ENCODE measurements at regions not wholly inside any gene's neighbourhood (a gene's known extent, or its start where the extent isn't known, plus 50 kb on each side); places are given as distances from the start of the nearest gene placed in this dataset.

DNA sequence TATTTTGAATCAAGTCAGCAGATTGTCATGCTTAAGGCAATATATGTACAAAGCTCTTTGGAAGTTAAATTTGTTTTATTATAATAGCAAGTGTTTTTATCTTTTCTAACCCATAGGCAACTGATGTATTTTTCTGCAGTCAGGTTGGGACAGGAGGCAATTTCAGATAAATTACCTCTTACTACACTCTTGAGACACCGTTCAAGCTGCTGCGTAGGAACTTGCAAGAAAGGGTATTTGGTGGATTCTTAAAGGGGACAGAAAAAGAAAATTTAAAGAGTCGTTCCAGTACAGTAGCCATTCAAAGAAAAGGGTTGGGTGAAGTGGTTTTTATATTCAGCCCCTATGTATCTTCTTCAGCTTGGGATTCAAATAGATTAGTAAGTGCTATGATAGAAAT lies 112.4 kb upstream of the APC start:
- no CpG with 5 or more reads among the region's 3 CpGs for WGBS (ENCODE audit: insufficient coverage, insufficient read length)
- Histone ChIP-seq H3K27ac (ENCODE audit: low read length) (no peak overlapping the region), H3K36me3 (ENCODE audit: control insufficient read depth, insufficient read depth, low read length) (no peaks in the 10 kb centered on the region), H3K4me3 (ENCODE audit: low read length) (no peak overlapping the region), H3K9me3 (ENCODE audit: control insufficient read depth, insufficient read depth, low read length) (no peaks in the 10 kb centered on the region), H3K27me3 (ENCODE audit: control insufficient read depth, insufficient read depth, low read length) (no peaks in the 10 kb centered on the region), H3K4me1 (ENCODE audit: control insufficient read depth, insufficient read depth, low read length) (no peaks in the 10 kb centered on the region)
- no peak for DNase-seq (ENCODE audit: low read depth, low spot score)

DNA sequence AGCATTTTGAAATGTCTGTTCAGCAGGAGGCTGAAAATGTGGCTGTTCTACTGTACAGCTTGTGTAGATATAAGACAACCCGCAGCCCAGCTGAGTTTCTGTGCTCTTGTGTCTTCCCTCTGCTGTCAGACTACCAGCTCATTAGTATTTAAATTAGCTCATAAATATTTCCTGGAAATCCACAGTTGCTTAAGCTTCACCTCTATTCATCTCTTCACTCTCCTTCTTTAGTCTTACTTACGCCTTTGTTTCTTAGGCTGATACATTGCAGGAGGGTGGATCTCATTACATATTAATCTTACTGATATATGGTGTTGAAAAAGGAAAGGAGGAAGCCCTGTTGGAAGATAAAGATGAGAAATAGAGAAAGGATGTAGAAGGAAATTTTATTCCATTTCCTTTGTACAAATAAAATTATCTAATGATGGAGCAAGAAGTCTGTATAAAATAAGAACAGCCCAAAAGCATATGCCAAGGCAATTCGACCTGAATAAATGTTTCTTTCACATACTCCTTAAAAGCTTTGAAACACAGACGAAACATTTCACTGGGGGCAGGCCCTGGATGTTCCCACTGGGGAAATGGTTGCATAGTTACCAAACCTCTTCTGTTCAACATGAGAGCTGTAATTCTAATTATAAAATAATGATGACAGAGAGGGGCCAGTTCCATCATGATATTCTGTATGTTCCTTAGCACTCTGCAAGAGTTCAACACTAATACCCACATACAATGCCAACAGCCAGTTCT lies 111.8 kb upstream of the APC start:
- Histone ChIP-seq H3K27me3 (ENCODE audit: control insufficient read depth, insufficient read depth, low read length) (no peaks in the 10 kb centered on the region), H3K9me3 (ENCODE audit: control insufficient read depth, insufficient read depth, low read length) (no peaks in the 10 kb centered on the region), H3K27ac (ENCODE audit: low read length) (no peak overlapping the region), H3K4me1 (ENCODE audit: control insufficient read depth, insufficient read depth, low read length) (no peaks in the 10 kb centered on the region), H3K36me3 (ENCODE audit: control insufficient read depth, insufficient read depth, low read length) (no peaks in the 10 kb centered on the region), H3K4me3 (ENCODE audit: low read length) (no peak overlapping the region)
- WGBS (ENCODE audit: insufficient coverage, insufficient read length) = no CpG with 5 or more reads among the region's 4 CpGs
- DNase-seq (ENCODE audit: low read depth, low spot score) = no peak

DNA sequence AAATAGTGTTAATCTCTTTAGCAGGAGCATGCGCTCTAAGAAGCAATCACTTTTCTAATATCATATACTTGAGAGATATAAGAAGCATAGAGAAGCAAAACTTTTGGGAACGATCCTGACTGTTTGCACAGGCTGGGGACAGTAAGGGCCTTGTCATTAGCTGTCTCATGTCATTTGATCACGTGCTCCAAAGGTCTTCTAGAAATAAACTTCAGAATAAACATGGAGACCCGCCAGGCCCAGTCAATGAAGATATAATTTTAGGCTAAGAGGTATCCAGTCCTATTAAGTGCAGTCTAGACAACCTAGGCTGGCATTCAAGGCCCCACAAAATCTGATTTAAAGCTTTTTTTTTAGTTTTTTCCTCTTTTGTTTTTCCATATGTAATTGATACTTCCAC lies 111.0 kb upstream of the APC start:
- Histone ChIP-seq H3K27ac (ENCODE audit: low read length) (no peak overlapping the region), H3K36me3 (ENCODE audit: control insufficient read depth, insufficient read depth, low read length) (no peaks in the 10 kb centered on the region), H3K9me3 (ENCODE audit: control insufficient read depth, insufficient read depth, low read length) (no peaks in the 10 kb centered on the region), H3K27me3 (ENCODE audit: control insufficient read depth, insufficient read depth, low read length) (no peaks in the 10 kb centered on the region), H3K4me3 (ENCODE audit: low read length) (no peak overlapping the region), H3K4me1 (ENCODE audit: control insufficient read depth, insufficient read depth, low read length) (no peaks in the 10 kb centered on the region)
- WGBS (ENCODE audit: insufficient coverage, insufficient read length) = no CpG with 5 or more reads among the region's 4 CpGs
- DNase-seq (ENCODE audit: low read depth, low spot score) = no peak

DNA sequence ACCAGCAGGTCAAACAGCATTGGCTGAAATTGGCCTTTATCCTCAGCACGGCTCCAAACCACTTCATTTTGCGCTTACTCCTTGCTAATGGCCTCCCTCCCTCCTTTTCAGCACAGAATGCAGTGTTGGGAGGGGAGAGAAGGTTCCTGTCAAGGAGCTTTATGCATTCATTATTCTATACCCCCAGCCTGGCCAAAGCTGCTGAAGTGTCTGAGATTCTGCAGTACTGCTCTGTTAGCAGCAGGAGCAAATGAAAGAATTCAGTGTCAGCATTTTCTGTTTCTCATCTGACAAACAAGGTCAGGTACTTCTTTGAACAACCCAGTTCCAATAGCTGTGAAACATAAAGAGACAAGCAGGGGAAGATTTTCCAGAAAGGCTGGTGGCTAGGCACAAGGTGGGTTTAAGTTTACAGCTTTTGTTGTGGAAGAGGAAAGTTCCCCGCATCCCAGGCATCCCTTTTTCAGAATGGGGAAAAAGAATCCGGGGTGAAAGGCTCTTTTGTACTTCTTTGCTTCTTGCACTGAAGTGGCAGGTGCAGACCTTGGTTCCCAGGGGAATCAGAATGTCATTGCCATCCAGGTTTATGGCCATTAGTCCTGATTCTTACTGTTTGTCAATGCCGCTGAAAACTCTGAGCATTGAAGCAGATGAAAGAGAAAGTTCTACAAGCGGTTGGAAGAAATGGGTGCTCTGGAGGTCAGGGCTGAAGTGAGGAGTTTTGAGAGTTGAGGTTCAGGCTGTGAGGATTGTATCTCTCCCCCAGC lies 109.3 kb upstream of the APC start:
- no peak for DNase-seq (ENCODE audit: low read depth, low spot score)
- no peaks in the 10 kb centered on the region for H3K9me3 ChIP-seq (ENCODE audit: control insufficient read depth, insufficient read depth, low read length)
- H3K36me3 ChIP-seq (ENCODE audit: control insufficient read depth, insufficient read depth, low read length) = no peaks in the 10 kb centered on the region
- WGBS (ENCODE audit: insufficient coverage, insufficient read length) = no CpG with 5 or more reads among the region's 6 CpGs
- H3K27ac ChIP-seq (ENCODE audit: low read length) = no peak overlapping the region
- H3K4me3 ChIP-seq (ENCODE audit: low read length) = no peak overlapping the region
- H3K27me3 ChIP-seq (ENCODE audit: control insufficient read depth, insufficient read depth, low read length) = no peaks in the 10 kb centered on the region
- H3K4me1 ChIP-seq (ENCODE audit: control insufficient read depth, insufficient read depth, low read length) = no peaks in the 10 kb centered on the region

DNA sequence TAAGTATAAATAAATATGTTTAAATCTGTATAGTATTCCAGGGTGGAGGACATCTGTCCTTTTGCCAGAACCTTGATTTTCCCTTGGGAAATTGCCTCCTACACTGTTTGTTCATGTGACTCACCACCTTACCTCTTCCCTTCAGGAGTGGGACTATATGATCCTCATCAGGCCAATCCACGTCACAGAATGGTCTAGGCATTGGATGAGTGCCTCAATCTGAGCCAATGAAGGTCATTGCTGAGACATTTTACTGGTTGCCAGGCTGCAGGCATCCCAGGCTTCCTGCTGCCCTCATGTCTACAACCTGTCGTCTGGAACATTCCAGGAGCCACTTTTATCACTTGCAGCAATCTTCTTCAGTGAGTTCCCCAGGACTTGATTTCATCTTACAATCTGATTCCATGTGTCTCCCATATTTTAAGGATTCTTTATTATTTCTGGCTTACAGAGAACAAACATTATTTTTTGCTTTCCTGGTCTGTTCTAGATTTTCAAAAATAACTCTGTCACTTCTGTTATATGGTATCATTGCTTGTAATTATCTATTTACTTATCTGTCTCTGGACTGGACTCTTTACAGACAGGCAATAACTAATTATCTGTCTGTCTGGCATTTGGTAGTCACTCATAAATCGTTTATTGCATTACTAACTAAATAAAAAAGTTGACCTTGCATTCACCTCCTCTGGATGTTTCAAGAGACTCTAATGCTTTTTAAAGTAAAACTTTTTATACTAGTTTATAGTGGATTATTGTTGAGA lies 107.3 kb upstream of the APC start:
- H3K4me3 ChIP-seq (ENCODE audit: low read length) = no peak overlapping the region
- H3K9me3 ChIP-seq (ENCODE audit: control insufficient read depth, insufficient read depth, low read length) = no peaks in the 10 kb centered on the region
- no CpG with 5 or more reads among the region's 3 CpGs for WGBS (ENCODE audit: insufficient coverage, insufficient read length)
- no peaks in the 10 kb centered on the region for H3K27me3 ChIP-seq (ENCODE audit: control insufficient read depth, insufficient read depth, low read length)
- no peak for DNase-seq (ENCODE audit: low read depth, low spot score)
- H3K4me1 ChIP-seq (ENCODE audit: control insufficient read depth, insufficient read depth, low read length) = peaks cover 1% of the 10 kb centered on the region; the same call in 1 of the 2 replicates
- H3K36me3 ChIP-seq (ENCODE audit: control insufficient read depth, insufficient read depth, low read length) = no peaks in the 10 kb centered on the region
- H3K27ac ChIP-seq (ENCODE audit: low read length) = no peak overlapping the region

DNA sequence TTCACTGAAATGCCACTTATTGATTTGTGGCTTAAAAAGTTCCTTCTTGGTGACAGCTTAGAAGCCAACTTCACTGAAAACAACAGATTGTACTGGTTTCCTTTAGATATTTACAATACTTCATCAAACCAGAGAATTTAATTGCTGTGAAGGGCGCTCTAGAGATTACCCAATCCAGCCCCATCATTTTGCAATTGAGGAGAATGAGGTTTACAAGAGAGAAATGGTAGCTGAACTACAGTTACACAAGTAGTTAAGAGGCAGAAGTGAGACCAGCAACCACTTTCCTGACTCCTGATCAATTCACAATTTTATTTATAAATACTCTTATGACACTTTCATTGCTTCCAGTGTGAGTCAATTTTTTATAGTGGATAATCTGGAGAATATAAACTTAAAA lies 103.5 kb upstream of the APC start:
- Histone ChIP-seq H3K27ac (ENCODE audit: low read length) (no peak overlapping the region), H3K4me1 (ENCODE audit: control insufficient read depth, insufficient read depth, low read length) (peaks cover 1% of the 10 kb centered on the region; the same call in 1 of the 2 replicates), H3K9me3 (ENCODE audit: control insufficient read depth, insufficient read depth, low read length) (no peaks in the 10 kb centered on the region), H3K27me3 (ENCODE audit: control insufficient read depth, insufficient read depth, low read length) (no peaks in the 10 kb centered on the region), H3K4me3 (ENCODE audit: low read length) (no peak overlapping the region), H3K36me3 (ENCODE audit: control insufficient read depth, insufficient read depth, low read length) (no peaks in the 10 kb centered on the region)
- DNase-seq (ENCODE audit: low read depth, low spot score) = no peak
- no CpG with 5 or more reads among the region's 1 CpG for WGBS (ENCODE audit: insufficient coverage, insufficient read length)

DNA sequence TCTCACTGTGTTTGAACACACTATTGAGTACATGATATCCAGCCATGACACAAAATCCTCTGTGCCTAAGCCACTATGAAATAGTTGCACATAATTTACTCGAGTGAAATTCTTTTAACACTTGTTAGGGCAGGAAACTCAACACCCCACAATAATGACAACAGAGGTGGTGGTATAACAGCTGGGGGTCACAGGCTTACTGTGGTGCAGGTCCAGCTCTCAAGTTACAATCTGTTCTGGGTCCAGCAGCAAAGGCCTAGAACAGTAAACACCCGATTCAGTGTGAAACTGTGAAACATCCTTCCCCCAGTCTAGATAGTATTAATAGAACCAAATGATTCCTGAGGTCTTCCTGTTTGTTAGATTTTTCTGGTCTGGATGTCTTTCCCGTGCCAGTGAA lies 102.9 kb upstream of the APC start:
- Histone ChIP-seq H3K4me3 (ENCODE audit: low read length) (no peak overlapping the region), H3K27me3 (ENCODE audit: control insufficient read depth, insufficient read depth, low read length) (no peaks in the 10 kb centered on the region), H3K27ac (ENCODE audit: low read length) (no peak overlapping the region), H3K9me3 (ENCODE audit: control insufficient read depth, insufficient read depth, low read length) (no peaks in the 10 kb centered on the region), H3K4me1 (ENCODE audit: control insufficient read depth, insufficient read depth, low read length) (peaks cover 1% of the 10 kb centered on the region; the same call in 1 of the 2 replicates), H3K36me3 (ENCODE audit: control insufficient read depth, insufficient read depth, low read length) (no peaks in the 10 kb centered on the region)
- no peak for DNase-seq (ENCODE audit: low read depth, low spot score)
- no CpG with 5 or more reads among the region's 3 CpGs for WGBS (ENCODE audit: insufficient coverage, insufficient read length)

DNA sequence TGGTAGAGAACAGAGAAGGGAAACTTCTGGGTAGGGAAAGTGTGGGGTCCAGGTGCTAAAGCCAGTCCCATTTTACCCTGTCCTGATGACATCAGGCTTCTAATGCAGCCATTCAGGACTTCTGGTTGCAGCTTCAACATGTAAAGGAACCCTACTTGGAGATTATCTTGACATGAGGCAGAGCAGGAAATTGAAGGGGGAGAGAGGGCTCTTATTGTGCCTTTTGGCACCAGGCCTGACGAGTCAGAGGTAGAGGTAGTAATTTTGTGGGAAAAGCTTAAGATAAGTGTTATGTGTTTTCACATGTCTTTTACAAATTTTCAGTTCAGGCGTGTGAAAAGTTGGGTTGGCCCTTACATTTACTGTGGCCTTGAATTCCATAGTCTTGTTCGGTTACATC lies 102.4 kb upstream of the APC start:
- H3K4me1 ChIP-seq (ENCODE audit: control insufficient read depth, insufficient read depth, low read length) = peaks cover 1% of the 10 kb centered on the region; the same call in 1 of the 2 replicates
- H3K27me3 ChIP-seq (ENCODE audit: control insufficient read depth, insufficient read depth, low read length) = no peaks in the 10 kb centered on the region
- no peaks in the 10 kb centered on the region for H3K36me3 ChIP-seq (ENCODE audit: control insufficient read depth, insufficient read depth, low read length)
- no peak for DNase-seq (ENCODE audit: low read depth, low spot score)
- H3K27ac ChIP-seq (ENCODE audit: low read length) = no peak overlapping the region
- H3K4me3 ChIP-seq (ENCODE audit: low read length) = no peak overlapping the region
- no CpG with 5 or more reads among the region's 3 CpGs for WGBS (ENCODE audit: insufficient coverage, insufficient read length)
- H3K9me3 ChIP-seq (ENCODE audit: control insufficient read depth, insufficient read depth, low read length) = no peaks in the 10 kb centered on the region

DNA sequence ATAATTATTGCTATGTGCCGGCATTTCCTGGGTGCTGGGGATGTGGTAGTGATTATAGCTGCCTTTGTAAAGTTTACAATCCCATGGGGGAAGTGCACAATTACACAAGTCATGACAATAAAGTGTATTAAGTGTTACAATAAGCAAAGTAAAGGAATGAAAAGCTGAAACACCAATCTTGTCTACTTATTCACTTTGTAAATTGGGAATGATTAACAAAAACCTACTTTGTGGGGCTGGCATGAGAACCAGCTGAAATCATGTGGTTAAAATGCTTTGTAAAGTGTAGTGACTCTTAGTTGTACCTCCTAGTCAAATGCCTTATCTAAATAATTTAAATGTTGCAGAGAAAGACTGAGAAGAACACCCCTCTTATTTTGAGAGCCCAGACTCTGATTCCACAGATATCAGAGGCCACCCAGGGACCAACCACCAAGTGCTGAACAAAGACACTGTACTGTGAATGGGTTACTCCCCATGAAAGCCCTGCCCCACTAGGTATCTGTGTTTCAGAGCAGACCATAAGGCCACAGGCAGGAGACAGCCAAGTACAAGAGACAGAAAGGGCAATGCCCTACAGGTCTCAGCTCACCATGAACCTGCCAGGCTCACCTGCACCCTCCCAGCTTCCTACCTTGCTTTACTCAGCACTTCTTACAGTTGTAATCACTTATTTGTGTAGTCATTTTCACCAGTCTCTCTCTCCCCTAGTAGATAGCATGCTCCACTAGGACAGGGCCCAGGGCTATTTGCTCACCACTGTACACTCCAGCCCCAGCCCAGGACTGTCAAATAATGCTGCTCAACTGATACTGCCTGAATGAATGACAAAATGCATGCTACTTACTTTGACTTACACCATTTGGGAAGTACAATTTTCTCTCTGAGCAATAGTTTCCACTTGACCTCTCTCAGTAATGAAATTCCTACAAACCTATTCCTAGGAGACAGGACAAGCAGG lies 101.6 kb upstream of the APC start:
- H3K36me3 ChIP-seq (ENCODE audit: control insufficient read depth, insufficient read depth, low read length) = no peaks in the 10 kb centered on the region
- no CpG with 5 or more reads among the region's 1 CpG for WGBS (ENCODE audit: insufficient coverage, insufficient read length)
- no peak overlapping the region for H3K27ac ChIP-seq (ENCODE audit: low read length)
- H3K27me3 ChIP-seq (ENCODE audit: control insufficient read depth, insufficient read depth, low read length) = no peaks in the 10 kb centered on the region
- H3K4me1 ChIP-seq (ENCODE audit: control insufficient read depth, insufficient read depth, low read length) = peaks cover 1% of the 10 kb centered on the region; the same call in 1 of the 2 replicates
- no peaks in the 10 kb centered on the region for H3K9me3 ChIP-seq (ENCODE audit: control insufficient read depth, insufficient read depth, low read length)
- no peak for DNase-seq (ENCODE audit: low read depth, low spot score)
- no peak overlapping the region for H3K4me3 ChIP-seq (ENCODE audit: low read length)
